Stimulated activated CD4-positive, alpha-beta T cell treated with anti-CD3 and anti-CD28 coated beads, Interleukin-4, amount 100 ng/mL, for 4 hours (primary cell): ENCODE measurements at regions not wholly inside any gene's neighbourhood (a gene's known extent, or its start where the extent isn't known, plus 50 kb on each side); places are given as distances from the start of the nearest gene placed in this dataset.

ENCODE experiments used
- DNase-seq, 2 experiments: peaks; one replicate each; pipeline ENCODE4 v3.0.0-alpha.2; 2020

- DNase-seq: no peak
Measured at GRCh38 chr5:57862942-57863341, 380.3 kb upstream of the ACTBL2 start.

GRCh38 chr5:57862471-57862911, 379.9 kb upstream of the ACTBL2 start:
- no peak for DNase-seq

- no peak for DNase-seq
Measured at GRCh38 chr5:57859626-57860025, 377.0 kb upstream of the ACTBL2 start.

- DNase-seq: no peak
Measured at GRCh38 chr5:57858905-57859304, 376.3 kb upstream of the ACTBL2 start.

- no peak for DNase-seq
Measured at GRCh38 chr5:57857696-57858095, 375.1 kb upstream of the ACTBL2 start.

GRCh38 chr5:57855831-57856230, 373.2 kb upstream of the ACTBL2 start:
- DNase-seq: no peak

GRCh38 chr5:57853929-57854697, 371.5 kb upstream of the ACTBL2 start:
- no peak for DNase-seq

GRCh38 chr5:57850109-57850508, 367.5 kb upstream of the ACTBL2 start:
- DNase-seq: no peak

- no peak for DNase-seq
Measured at GRCh38 chr5:57845025-57845424, 362.4 kb upstream of the ACTBL2 start.

GRCh38 chr5:57844410-57844809, 361.8 kb upstream of the ACTBL2 start:
- DNase-seq: no peak

GRCh38 chr5:57843059-57843367, 360.4 kb upstream of the ACTBL2 start:
- DNase-seq: no peak

GRCh38 chr5:57842364-57843058, 359.9 kb upstream of the ACTBL2 start:
- no peak for DNase-seq

GRCh38 chr5:57841676-57842363, 359.2 kb upstream of the ACTBL2 start:
- no peak for DNase-seq

GRCh38 chr5:57839437-57840079, 356.9 kb upstream of the ACTBL2 start:
- DNase-seq: no peak

- no peak for DNase-seq
Measured at GRCh38 chr5:57839025-57839424, 356.4 kb upstream of the ACTBL2 start.

- no peak for DNase-seq
Measured at GRCh38 chr5:57836921-57837320, 354.3 kb upstream of the ACTBL2 start.

GRCh38 chr5:57836331-57836730, 353.7 kb upstream of the ACTBL2 start:
- no peak for DNase-seq

GRCh38 chr5:57834829-57835608, 352.4 kb upstream of the ACTBL2 start:
- no peak for DNase-seq

GRCh38 chr5:57833489-57833888, 350.9 kb upstream of the ACTBL2 start:
- no peak for DNase-seq

- DNase-seq: no peak
Measured at GRCh38 chr5:57832875-57833274, 350.3 kb upstream of the ACTBL2 start.

GRCh38 chr5:57831932-57832331, 349.3 kb upstream of the ACTBL2 start:
- DNase-seq: no peak

- no peak for DNase-seq
Measured at GRCh38 chr5:57831090-57831489, 348.5 kb upstream of the ACTBL2 start.

GRCh38 chr5:57828221-57828620, 345.6 kb upstream of the ACTBL2 start:
- DNase-seq: no peak
